IMR-90 (cell line): ENCODE measurements at regions not wholly inside any gene's neighbourhood (a gene's known extent, or its start where the extent isn't known, plus 50 kb on each side); places are given as distances from the start of the nearest gene placed in this dataset.

ENCODE experiments used
- ATAC-seq: fragments of 200-7000 bp; cut with Tn5 transposase; 2 replicates; pipeline ENCODE4 v1.9.1; 2020; ENCODE audit warnings: low read depth, mild to moderate bottlenecking, moderate library complexity
- BruUV-seq: library from RNA; stranded (reverse); fragments of 400-500 nt; replicated peaks from 2 replicates; lab custom pipeline; 2021; lab: Mats Ljungman, UMichigan
- CTCF ChIA-PET: fragments of 300-600 bp; formaldehyde crosslinking; extraction: SDS; loops from one replicate; lab custom pipeline; 2021; ENCODE audit warnings: antibody characterized with exemption; lab: Yijun Ruan, JAX
- POLR2A ChIA-PET: fragments of 300-600 bp; sonication (Branson Sonifier 250); formaldehyde crosslinking; loops from one replicate; lab custom pipeline; 2022; ENCODE audit warnings: antibody characterized with exemption; ENCODE audit not compliant: unreplicated experiment; lab: Charles Lee
- DNase-seq: peaks from one replicate; pipeline ENCODE4 v3.0.0; 2013
- H2AFZ ChIP-seq: replicated peaks from 2 replicates; pipeline ENCODE3; 2013; ENCODE audit warnings: low read length, mild to moderate bottlenecking; ENCODE audit not compliant: poor library complexity
- H2AK5ac ChIP-seq: 2 replicates; pipeline ENCODE4 v1.6.1; 2013; ENCODE audit warnings: low read depth, low read length, inconsistent platforms
- H2AK9ac ChIP-seq: replicated peaks from 2 replicates; pipeline ENCODE3; 2013; ENCODE audit warnings: mild to moderate bottlenecking, low read depth, low read length, moderate library complexity; ENCODE audit not compliant: poor library complexity
- H2BK120ac ChIP-seq: 2 replicates; pipeline ENCODE4 v1.6.1; 2013; ENCODE audit warnings: low read depth, low read length, inconsistent platforms
- H2BK15ac ChIP-seq: 3 replicates; pipeline ENCODE4 v1.6.1; 2013; ENCODE audit warnings: low read depth, low read length, inconsistent platforms
- H2BK20ac ChIP-seq: 2 replicates; pipeline ENCODE4 v1.6.1; 2013; ENCODE audit warnings: low read depth, mild to moderate bottlenecking, inconsistent platforms, low read length, moderate library complexity
- H2BK5ac ChIP-seq: 2 replicates; pipeline ENCODE4 v1.6.1; 2013; ENCODE audit warnings: mild to moderate bottlenecking, low read depth, low read length, inconsistent platforms; ENCODE audit not compliant: poor library complexity, severe bottlenecking
- H3K14ac ChIP-seq: replicated peaks from 2 replicates; pipeline ENCODE4 v1.6.1; 2013; ENCODE audit warnings: low read depth, low read length, inconsistent platforms
- H3K18ac ChIP-seq: 2 replicates; pipeline ENCODE4 v1.6.1; 2013; ENCODE audit warnings: low read depth, low read length, control low read depth
- H3K23ac ChIP-seq: 2 replicates; pipeline ENCODE4 v1.6.1; 2013; ENCODE audit warnings: low read depth, low read length, inconsistent platforms
- H3K27ac ChIP-seq: 2 replicates; pipeline ENCODE4 v1.5.1; 2013; ENCODE audit warnings: mild to moderate bottlenecking, control low read depth, low read length; ENCODE audit not compliant: insufficient read depth
- H3K27me3 ChIP-seq: 2 replicates; pipeline ENCODE4 v1.6.1; 2013; ENCODE audit warnings: low read length; ENCODE audit not compliant: control insufficient read depth, insufficient read depth
- H3K36me3 ChIP-seq: 2 replicates; pipeline ENCODE4 v1.6.1; 2013; ENCODE audit warnings: low read length, mixed read lengths; ENCODE audit not compliant: control insufficient read depth, insufficient read depth
- H3K4ac ChIP-seq: 2 replicates; pipeline ENCODE4 v1.6.1; 2013; ENCODE audit warnings: low read depth, low read length, inconsistent platforms
- H3K4me1 ChIP-seq: 2 replicates; pipeline ENCODE4 v1.6.1; 2013; ENCODE audit warnings: low read length, mixed read lengths; ENCODE audit not compliant: control insufficient read depth, insufficient read depth
- H3K4me2 ChIP-seq: 2 replicates; pipeline ENCODE4 v1.6.1; 2013; ENCODE audit warnings: low read depth, mild to moderate bottlenecking, control low read depth, low read length, moderate library complexity
- H3K4me3 ChIP-seq: 2 replicates; pipeline ENCODE4 v1.5.1; 2013; ENCODE audit warnings: low read depth, mild to moderate bottlenecking, control low read depth, low read length, moderate library complexity; ENCODE audit not compliant: insufficient read depth
- H3K56ac ChIP-seq: 2 replicates; pipeline ENCODE4 v1.6.1; 2013; ENCODE audit warnings: low read length, inconsistent platforms; ENCODE audit not compliant: insufficient read depth; ENCODE audit errors: extremely low read depth
- H3K79me1 ChIP-seq, 2 experiments: 2 replicates each; pipeline ENCODE4 v1.6.1; 2013; ENCODE audit warnings: low read length in 2 of 2, inconsistent platforms in 1 of 2, low read depth in 1 of 2
- H3K9ac ChIP-seq: 2 replicates; pipeline ENCODE4 v1.6.1; 2013; ENCODE audit warnings: low read depth, low read length, control low read depth
- H3K9me1 ChIP-seq: 2 replicates; pipeline ENCODE4 v1.6.1; 2013; ENCODE audit warnings: low read length, inconsistent platforms; ENCODE audit not compliant: insufficient read depth
- H3K9me3 ChIP-seq: 2 replicates; pipeline ENCODE4 v1.6.1; 2013; ENCODE audit warnings: low read length; ENCODE audit not compliant: control insufficient read depth, insufficient read depth
- H4K20me1 ChIP-seq: 2 replicates; pipeline ENCODE4 v1.6.1; 2013; ENCODE audit warnings: low read length, inconsistent platforms; ENCODE audit not compliant: insufficient read depth
- H4K5ac ChIP-seq: 2 replicates; pipeline ENCODE4 v1.6.1; 2013; ENCODE audit warnings: mild to moderate bottlenecking, low read depth, low read length, control low read depth
- H4K8ac ChIP-seq, 2 experiments: 2 replicates each; pipeline ENCODE4 v1.6.1; 2013; ENCODE audit warnings: low read depth in 2 of 2, low read length in 2 of 2, control low read depth in 1 of 2, inconsistent platforms in 1 of 2
- H4K91ac ChIP-seq: 2 replicates; pipeline ENCODE4 v1.6.1; 2013; ENCODE audit warnings: low read depth, low read length, inconsistent platforms; ENCODE audit not compliant: insufficient read depth
- CHD1 ChIP-seq: IDR thresholded peaks from 2 replicates; pipeline ENCODE4 v1.6.1; 2012; ENCODE audit warnings: low read depth, low read length, improper control_type of control experiment
- MAZ ChIP-seq: IDR thresholded peaks from 2 replicates; pipeline ENCODE4 v1.6.1; 2012; ENCODE audit warnings: low read depth, mild to moderate bottlenecking, low read length, improper control_type of control experiment, moderate library complexity, borderline replicate concordance
- WGBS, 2 experiments: methylation state at CpG; one replicate each; pipeline versions ENCODE4 v1.1.5 to v1.1.7; 2013; ENCODE audit warnings: missing lambda C conversion rate in 2 of 2; ENCODE audit not compliant: insufficient read length in 1 of 2; ENCODE audit errors: extremely low coverage in 2 of 2; 5-methylcytosine and 5-hydroxymethylcytosine counted together
- dilution Hi-C: fragments of 300-500 bp; cut with HindIII; formaldehyde crosslinking; loops from one replicate; pipeline ENCODE4 v1.14.3; 2018; ENCODE audit warnings: low sequenced_read_pairs; ENCODE audit not compliant: unreplicated experiment
- in situ Hi-C: fragments of 300-500 bp; cut with MboI; formaldehyde crosslinking; loops from 3 replicates; pipeline ENCODE4 v1.14.3; 2019; ENCODE audit warnings: low sequenced_read_pairs, inconsistent platforms, mixed read lengths
- intact Hi-C: fragments of 100-400 bp; cut with micrococcal nuclease; formaldehyde crosslinking; loops from 2 replicates; pipeline ENCODE4 v1.10.0; 2022
- TF ChIP-seq, protein P1 (sequence below): conservative IDR thresholded peaks from 2 replicates; pipeline ENCODE4 v1.5.1; 2012; ENCODE audit warnings: mild to moderate bottlenecking, low read depth, low read length, improper control_type of control experiment

DNA sequence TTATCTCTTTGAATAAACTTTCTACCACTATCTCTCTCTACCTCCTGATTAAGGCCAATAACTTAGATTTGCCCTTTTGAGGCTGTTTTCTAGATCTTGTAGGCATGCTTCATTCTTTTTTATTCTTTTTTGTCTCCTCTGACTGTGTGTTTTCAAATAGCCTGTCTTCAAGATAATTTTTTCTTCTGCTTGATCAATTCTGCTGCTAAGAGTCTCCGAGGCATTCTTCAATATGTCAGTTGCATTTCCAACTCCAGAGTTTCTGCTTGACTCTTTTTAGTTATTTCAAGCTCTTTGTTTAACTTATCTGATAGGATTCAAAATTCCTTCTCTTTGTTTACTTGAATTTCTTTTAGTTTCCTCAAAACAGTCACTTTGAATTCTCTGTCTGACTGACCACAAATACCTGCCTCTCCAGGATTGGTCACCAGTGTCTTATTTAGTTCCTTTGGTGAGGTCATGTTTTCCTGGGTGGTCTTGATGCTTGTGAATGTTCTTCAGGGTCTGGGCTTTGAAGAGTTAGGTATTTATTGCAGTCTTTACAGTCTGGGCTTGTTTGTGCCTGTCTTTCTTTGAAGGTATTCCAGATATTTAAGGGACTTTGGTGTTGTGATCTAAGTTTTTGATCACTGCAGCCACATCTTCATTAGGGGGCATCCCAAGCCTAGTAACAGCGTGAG, 197.3 kb upstream of the STK17B start:
- Histone ChIP-seq H3K18ac (no peak overlapping the region), H3K4me2 (no peak overlapping the region), H2AFZ (no peak overlapping the region), H3K14ac (no peak overlapping the region), H3K36me3 (no peaks in the 10 kb centered on the region), H3K27ac (no peak overlapping the region), H2BK20ac (no peak overlapping the region), H2BK5ac (no peak overlapping the region), H3K9me1 (0 out of 2 replicates have a peak, but pooled peaks cover 3% of the 10 kb centered on the region), H4K5ac (no peak overlapping the region), H3K79me1 (no peaks in the 10 kb centered on the region), H4K8ac (no peak overlapping the region), H3K9me3 (peaks cover 4% of the 10 kb centered on the region), H3K4me1 (no peaks in the 10 kb centered on the region), H3K56ac (no peak overlapping the region), H2AK9ac (no peak overlapping the region), H4K20me1 (no peaks in the 10 kb centered on the region), H3K23ac (no peak overlapping the region), H3K4me3 (no peak overlapping the region), H2BK120ac (no peak overlapping the region), H3K4ac (no peak overlapping the region), H2BK15ac (no peak overlapping the region), H4K91ac (no peak overlapping the region), H3K9ac (no peak overlapping the region), H2AK5ac (no peak overlapping the region), H3K27me3 (no peaks in the 10 kb centered on the region)
- WGBS, 2 experiments, result 100% methylated on average over 1 of the region's 2 CpGs; no CpG with 5 or more reads in 1 of the 2 experiments
- ChIA-PET CTCF (no interaction called here), POLR2A (no interaction called here)
- intact Hi-C loops (no loop called here), in situ Hi-C loops (no loop called here), dilution Hi-C loops (no loop called here)
- ATAC-seq (no peak), DNase-seq (no peak)
- TF ChIP-seq MAZ, result no peak
- TF ChIP-seq, protein P1, sequence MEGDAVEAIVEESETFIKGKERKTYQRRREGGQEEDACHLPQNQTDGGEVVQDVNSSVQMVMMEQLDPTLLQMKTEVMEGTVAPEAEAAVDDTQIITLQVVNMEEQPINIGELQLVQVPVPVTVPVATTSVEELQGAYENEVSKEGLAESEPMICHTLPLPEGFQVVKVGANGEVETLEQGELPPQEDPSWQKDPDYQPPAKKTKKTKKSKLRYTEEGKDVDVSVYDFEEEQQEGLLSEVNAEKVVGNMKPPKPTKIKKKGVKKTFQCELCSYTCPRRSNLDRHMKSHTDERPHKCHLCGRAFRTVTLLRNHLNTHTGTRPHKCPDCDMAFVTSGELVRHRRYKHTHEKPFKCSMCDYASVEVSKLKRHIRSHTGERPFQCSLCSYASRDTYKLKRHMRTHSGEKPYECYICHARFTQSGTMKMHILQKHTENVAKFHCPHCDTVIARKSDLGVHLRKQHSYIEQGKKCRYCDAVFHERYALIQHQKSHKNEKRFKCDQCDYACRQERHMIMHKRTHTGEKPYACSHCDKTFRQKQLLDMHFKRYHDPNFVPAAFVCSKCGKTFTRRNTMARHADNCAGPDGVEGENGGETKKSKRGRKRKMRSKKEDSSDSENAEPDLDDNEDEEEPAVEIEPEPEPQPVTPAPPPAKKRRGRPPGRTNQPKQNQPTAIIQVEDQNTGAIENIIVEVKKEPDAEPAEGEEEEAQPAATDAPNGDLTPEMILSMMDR, result no peak
- TF ChIP-seq CHD1, result no peak
- no TSS peak for BruUV-seq
